Chondrocyte (in vitro differentiated cells): ENCODE measurements at regions not wholly inside any gene's neighbourhood (a gene's known extent, or its start where the extent isn't known, plus 50 kb on each side); places are given as distances from the start of the nearest gene placed in this dataset.

Experiments
- DNase-seq: peaks from one replicate; pipeline ENCODE4 v3.0.0; 2021; ENCODE audit warnings: mixed read lengths, low spot score
- H3K27ac Mint-ChIP-seq: one replicate; pipeline ENCODE4 v1.8.0; 2021; ENCODE audit warnings: mild to moderate bottlenecking, moderate library complexity, mixed read lengths; ENCODE audit not compliant: unreplicated experiment
- H3K27me3 Mint-ChIP-seq: 2 replicates; pipeline ENCODE4 v1.8.0; 2021; ENCODE audit warnings: low read depth, mixed read lengths
- H3K36me3 Mint-ChIP-seq: 2 replicates; pipeline ENCODE4 v1.8.0; 2021; ENCODE audit warnings: low read depth, mixed read lengths
- H3K4me1 Mint-ChIP-seq: 2 replicates; pipeline ENCODE4 v1.8.0; 2021; ENCODE audit warnings: low read depth, mild to moderate bottlenecking, mixed read lengths
- H3K4me3 Mint-ChIP-seq: one replicate; pipeline ENCODE4 v1.8.0; 2021; ENCODE audit warnings: mild to moderate bottlenecking, moderate library complexity, mixed read lengths; ENCODE audit not compliant: unreplicated experiment
- H3K9me3 Mint-ChIP-seq: 2 replicates; pipeline ENCODE4 v1.8.0; 2021; ENCODE audit warnings: low read depth, mixed read lengths
- TF ChIP-seq, protein P1 (sequence below): fragments of 200-600 bp; sonication (generic); IDR thresholded peaks from 2 replicates; pipeline ENCODE4 v1.5.0; 2021; ENCODE audit warnings: antibody characterized with exemption, mild to moderate bottlenecking, moderate library complexity

DNA sequence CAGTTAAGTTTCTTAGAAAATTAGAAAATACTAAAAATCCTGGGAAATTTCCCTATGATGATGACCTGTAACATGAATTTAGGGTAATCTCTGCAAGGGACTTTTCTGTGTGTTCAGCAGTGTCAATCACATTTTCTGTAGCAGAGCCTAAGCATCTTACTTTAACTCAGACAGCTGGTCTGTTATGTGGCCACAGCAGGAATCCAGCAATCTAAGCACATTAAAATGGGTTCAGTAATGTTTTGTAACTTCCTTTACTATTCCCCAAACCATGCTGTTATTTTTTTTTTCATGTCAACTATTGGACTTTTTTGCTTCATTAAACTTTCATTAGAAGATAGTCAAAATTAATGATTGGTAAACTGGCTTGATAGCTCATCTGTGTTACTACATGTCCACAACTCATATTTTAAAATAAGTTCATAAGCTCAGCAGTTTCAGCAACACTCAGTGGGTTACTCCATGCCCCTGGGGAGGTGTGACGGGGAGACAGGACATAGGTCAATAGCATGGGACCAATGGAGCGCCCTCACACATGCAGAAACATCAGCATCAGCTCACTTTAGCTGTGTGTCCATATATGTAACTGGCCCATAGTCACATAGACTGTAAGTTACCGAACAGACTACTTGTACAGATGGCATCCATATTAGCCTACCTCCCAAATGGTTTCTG, 168.0 kb upstream of the PACRGL start:
- peaks cover 27% of the 10 kb centered on the region for H3K4me1 Mint-ChIP-seq
- TF ChIP-seq, protein P1, sequence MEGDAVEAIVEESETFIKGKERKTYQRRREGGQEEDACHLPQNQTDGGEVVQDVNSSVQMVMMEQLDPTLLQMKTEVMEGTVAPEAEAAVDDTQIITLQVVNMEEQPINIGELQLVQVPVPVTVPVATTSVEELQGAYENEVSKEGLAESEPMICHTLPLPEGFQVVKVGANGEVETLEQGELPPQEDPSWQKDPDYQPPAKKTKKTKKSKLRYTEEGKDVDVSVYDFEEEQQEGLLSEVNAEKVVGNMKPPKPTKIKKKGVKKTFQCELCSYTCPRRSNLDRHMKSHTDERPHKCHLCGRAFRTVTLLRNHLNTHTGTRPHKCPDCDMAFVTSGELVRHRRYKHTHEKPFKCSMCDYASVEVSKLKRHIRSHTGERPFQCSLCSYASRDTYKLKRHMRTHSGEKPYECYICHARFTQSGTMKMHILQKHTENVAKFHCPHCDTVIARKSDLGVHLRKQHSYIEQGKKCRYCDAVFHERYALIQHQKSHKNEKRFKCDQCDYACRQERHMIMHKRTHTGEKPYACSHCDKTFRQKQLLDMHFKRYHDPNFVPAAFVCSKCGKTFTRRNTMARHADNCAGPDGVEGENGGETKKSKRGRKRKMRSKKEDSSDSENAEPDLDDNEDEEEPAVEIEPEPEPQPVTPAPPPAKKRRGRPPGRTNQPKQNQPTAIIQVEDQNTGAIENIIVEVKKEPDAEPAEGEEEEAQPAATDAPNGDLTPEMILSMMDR: no peak
- no peak overlapping the region for H3K27ac Mint-ChIP-seq
- DNase-seq: no peak
- no peak overlapping the region for H3K4me3 Mint-ChIP-seq
- no peaks in the 10 kb centered on the region for H3K27me3 Mint-ChIP-seq
- peaks cover 6% of the 10 kb centered on the region for H3K36me3 Mint-ChIP-seq
- no peaks in the 10 kb centered on the region for H3K9me3 Mint-ChIP-seq

DNA sequence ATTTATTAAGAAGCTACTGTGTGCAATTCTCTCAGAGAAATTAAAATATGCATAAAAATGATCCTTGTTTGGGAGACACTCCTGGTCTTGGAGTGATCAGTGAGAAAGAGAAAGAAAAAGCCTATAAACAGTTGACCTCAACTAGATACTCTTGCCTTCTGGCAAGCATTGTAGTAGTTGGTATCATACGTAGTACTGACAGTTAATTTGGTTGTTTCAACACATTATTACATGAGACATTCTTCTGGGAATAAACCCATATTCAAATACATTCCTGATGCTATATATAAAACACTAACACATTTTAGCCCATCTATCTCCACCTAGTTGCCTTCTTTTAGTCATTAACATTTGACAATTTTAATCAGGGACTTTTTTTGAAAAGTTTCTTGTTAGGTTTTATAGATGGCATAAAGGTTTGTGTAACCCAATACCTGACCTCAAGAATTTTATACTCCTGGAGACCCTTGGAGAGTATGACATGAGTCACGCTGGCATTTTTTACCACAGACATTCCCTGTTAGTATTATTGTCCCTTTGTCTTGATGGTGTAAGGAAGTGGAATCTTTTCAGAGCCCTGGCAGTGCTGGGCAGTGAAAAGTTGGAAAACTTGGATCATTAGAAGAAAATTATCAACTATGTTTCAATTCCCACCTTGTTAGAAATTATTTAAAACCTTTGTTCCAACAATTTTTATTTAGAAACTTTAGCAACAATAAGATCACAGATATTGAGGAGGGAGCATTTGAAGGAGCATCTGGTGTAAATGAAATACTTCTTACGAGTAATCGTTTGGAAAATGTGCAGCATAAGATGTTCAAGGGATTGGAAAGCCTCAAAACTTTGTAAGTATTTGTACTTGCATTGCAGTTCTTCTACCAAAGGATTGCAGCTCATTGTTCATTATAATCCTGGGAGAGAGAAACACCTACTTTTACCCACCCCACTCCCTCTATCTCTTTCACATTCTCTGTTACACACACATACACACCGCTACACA, 167.1 kb upstream of the PACRGL start:
- DNase-seq: no peak
- Mint-ChIP-seq H3K4me3 (no peak overlapping the region), H3K27me3 (no peaks in the 10 kb centered on the region), H3K27ac (peak overlapping the region; percentile 69), H3K4me1 (peaks cover 26% of the 10 kb centered on the region), H3K9me3 (no peaks in the 10 kb centered on the region), H3K36me3 (peaks cover 6% of the 10 kb centered on the region)
- TF ChIP-seq, protein P1: no peak

- no peaks in the 10 kb centered on the region for H3K27me3 Mint-ChIP-seq
- TF ChIP-seq, protein P1: no peak
- no peaks in the 10 kb centered on the region for H3K9me3 Mint-ChIP-seq
- no peak overlapping the region for H3K4me3 Mint-ChIP-seq
- H3K36me3 Mint-ChIP-seq: peaks cover 6% of the 10 kb centered on the region
- no peak for DNase-seq
- H3K4me1 Mint-ChIP-seq: no peaks in the 10 kb centered on the region
- H3K27ac Mint-ChIP-seq: no peak overlapping the region
Measured at GRCh38 chr4:20538905-20539304, 161.4 kb upstream of the PACRGL start.

DNA sequence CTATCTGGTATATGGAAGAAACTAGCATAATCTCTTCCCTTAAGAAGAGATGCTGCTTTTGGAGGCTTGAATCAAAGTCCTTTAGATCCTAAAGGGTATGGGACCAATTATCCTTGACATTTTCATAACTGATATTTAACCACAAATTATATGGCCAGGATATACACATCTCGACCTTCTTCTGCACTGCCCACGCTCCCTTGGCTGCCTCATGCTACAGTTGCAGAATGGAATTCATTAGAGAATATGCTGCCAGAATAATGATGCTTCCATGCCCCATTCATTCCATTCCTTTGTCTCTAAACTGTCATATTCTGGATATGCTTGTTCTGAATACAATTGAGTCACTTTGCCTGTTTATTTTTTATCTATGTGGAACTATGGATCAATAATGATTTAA, 157.1 kb upstream of the PACRGL start:
- TF ChIP-seq, protein P1: no peak
- Mint-ChIP-seq H3K4me1 (no peaks in the 10 kb centered on the region), H3K36me3 (peaks cover 2% of the 10 kb centered on the region), H3K4me3 (no peak overlapping the region), H3K27me3 (no peaks in the 10 kb centered on the region), H3K27ac (no peak overlapping the region), H3K9me3 (no peaks in the 10 kb centered on the region)
- DNase-seq: no peak

- TF ChIP-seq, protein P1: peak; percentile 86
- Mint-ChIP-seq H3K4me3 (no peak overlapping the region), H3K27me3 (no peaks in the 10 kb centered on the region), H3K36me3 (peaks cover 4% of the 10 kb centered on the region), H3K4me1 (no peaks in the 10 kb centered on the region), H3K9me3 (no peaks in the 10 kb centered on the region), H3K27ac (no peak overlapping the region)
- no peak for DNase-seq
Measured at GRCh38 chr4:20544645-20545044, 155.6 kb upstream of the PACRGL start.
